GM12878 (cell line): ENCODE measurements at regions not wholly inside any gene's neighbourhood (a gene's known extent, or its start where the extent isn't known, plus 50 kb on each side); places are given as distances from the start of the nearest gene placed in this dataset.

Experiments
- ATAC-seq: fragments of 200-7000 bp; cut with Tn5 transposase; 3 replicates; pipeline ENCODE4 v1.9.1; 2020; ENCODE audit warnings: mild to moderate bottlenecking, moderate library complexity
- BruUV-seq: library from RNA; stranded (reverse); fragments of 400-500 nt; replicated peaks from 2 replicates; lab custom pipeline; 2021; lab: Mats Ljungman, UMichigan
- CTCF ChIA-PET: fragments of 300-600 bp; sonication (Branson Sonifier 250); formaldehyde crosslinking; extraction: SDS; loops from one replicate; lab custom pipeline; 2021; ENCODE audit warnings: inconsistent platforms; lab: Yijun Ruan, JAX
- POLR2A ChIA-PET: fragments of 350-600 bp; formaldehyde crosslinking; extraction: SDS; loops from one replicate; lab custom pipeline; 2021; ENCODE audit warnings: inconsistent platforms; lab: Charles Lee
- RAD21 ChIA-PET: fragments of 300-600 bp; sonication (Branson Sonifier 250); formaldehyde crosslinking; loops from one replicate; lab custom pipeline; 2023; ENCODE audit warnings: antibody characterized with exemption; ENCODE audit not compliant: unreplicated experiment; lab: Charles Lee
- SMC1A ChIA-PET: fragments of 300-600 bp; sonication (Branson Sonifier 250); formaldehyde crosslinking; loops from one replicate; lab custom pipeline; 2023; ENCODE audit not compliant: unreplicated experiment, uncharacterized antibody; lab: Charles Lee
- DNase-seq: peaks from one replicate; pipeline ENCODE4 v3.0.0-alpha.2; 2011; ENCODE audit warnings: low read depth, low spot score
- FAIRE-seq: peaks from 3 replicates; lab custom pipeline; 2011; peaks lifted over from hg19 to GRCh38; lab: Jason Lieb, UNC
- H2AFZ ChIP-seq: 2 replicates; pipeline ENCODE4 v1.6.0; 2011; ENCODE audit warnings: low read depth, low read length, control low read depth; ENCODE audit not compliant: control insufficient read depth
- H3K27ac ChIP-seq: 2 replicates; pipeline ENCODE4 v1.5.1; 2011; ENCODE audit warnings: control low read depth; ENCODE audit not compliant: control insufficient read depth, insufficient read depth
- H3K27me3 ChIP-seq, 2 experiments: replicated peaks in 1 of 2; 2 replicates each; pipeline versions ENCODE4 v1.6.0 to v1.6.1; 2011; ENCODE audit warnings: low read length in 1 of 2; ENCODE audit not compliant: control insufficient read depth in 2 of 2, insufficient read depth in 2 of 2
- H3K36me3 ChIP-seq, 2 experiments: 2 replicates each; pipeline ENCODE4 v1.5.1; 2011; ENCODE audit warnings: low read length in 1 of 2; ENCODE audit not compliant: control insufficient read depth in 2 of 2, insufficient read depth in 2 of 2
- H3K4me1 ChIP-seq: 2 replicates; pipeline ENCODE4 v1.6.1; 2011; ENCODE audit warnings: mild to moderate bottlenecking, low read length, moderate library complexity, mixed read lengths; ENCODE audit not compliant: control insufficient read depth, insufficient read depth
- H3K4me2 ChIP-seq: 2 replicates; pipeline ENCODE4 v1.6.0; 2011; ENCODE audit warnings: control low read depth; ENCODE audit not compliant: control insufficient read depth, insufficient read depth
- H3K4me3 ChIP-seq: fragments of 200-600 bp; sonication (generic); 2 replicates; pipeline ENCODE4 v1.5.1; 2016
- H3K79me2 ChIP-seq: 2 replicates; pipeline ENCODE4 v1.6.0; 2011; ENCODE audit warnings: low read length; ENCODE audit not compliant: control insufficient read depth, insufficient read depth
- H3K9ac ChIP-seq: 2 replicates; pipeline ENCODE4 v1.8.0; 2011; ENCODE audit warnings: low read length, control low read depth, mixed read lengths; ENCODE audit not compliant: control insufficient read depth, insufficient read depth
- H3K9me3 ChIP-seq: replicated peaks from 3 replicates; pipeline ENCODE4 v1.5.1; 2011; ENCODE audit warnings: mild to moderate bottlenecking, low read length; ENCODE audit not compliant: control insufficient read depth, insufficient read depth
- H4K20me1 ChIP-seq: 2 replicates; pipeline ENCODE4 v1.6.0; 2011; ENCODE audit not compliant: control insufficient read depth, insufficient read depth
- ASH2L ChIP-seq: fragments of 300-600, 200-600 bp; sonication (generic); IDR thresholded peaks from 2 replicates; pipeline ENCODE4 v1.6.1; 2017; ENCODE audit warnings: low read depth, mild to moderate bottlenecking, borderline replicate concordance
- IKZF2 ChIP-seq, 2 experiments: fragments of 450-650 bp; IDR thresholded peaks; 2 replicates each; pipeline ENCODE4 v1.6.1; 2017; ENCODE audit warnings: mild to moderate bottlenecking in 2 of 2, moderate library complexity in 2 of 2
- IRF5 ChIP-seq: fragments of 450-650 bp; IDR thresholded peaks from 2 replicates; pipeline ENCODE4 v1.6.1; 2017; ENCODE audit warnings: borderline replicate concordance
- MXI1 ChIP-seq: fragments of 150-350 bp; IDR thresholded peaks from 2 replicates; pipeline ENCODE4 v1.6.1; 2011; ENCODE audit warnings: low read depth, mild to moderate bottlenecking, inconsistent platforms, low read length, improper control_type of control experiment
- NRF1 ChIP-seq: conservative IDR thresholded peaks from 2 replicates; pipeline ENCODE4 v1.6.1; 2011; ENCODE audit warnings: mild to moderate bottlenecking, low read depth, low read length, improper control_type of control experiment
- RELA ChIP-seq: fragments of 450-650 bp; IDR thresholded peaks from 2 replicates; pipeline ENCODE4 v1.8.0; 2014; ENCODE audit warnings: borderline replicate concordance; ENCODE audit not compliant: partially characterized antibody
- SMAD1 ChIP-seq: fragments of 450-650 bp; IDR thresholded peaks from 2 replicates; pipeline ENCODE4 v1.6.1; 2018; ENCODE audit warnings: mild to moderate bottlenecking, low read depth; ENCODE audit not compliant: partially characterized antibody
- SREBF1 ChIP-seq: IDR thresholded peaks from 2 replicates; pipeline ENCODE4 v1.6.1; 2012; ENCODE audit warnings: mild to moderate bottlenecking, low read length
- SRF ChIP-seq, 2 experiments: IDR thresholded peaks; 2 replicates each; pipeline ENCODE4 v1.6.1; 2011; ENCODE audit warnings: low read depth in 2 of 2, low read length in 2 of 2, mild to moderate bottlenecking in 1 of 2, moderate library complexity in 1 of 2
- TBL1XR1 ChIP-seq: IDR thresholded peaks from 2 replicates; pipeline ENCODE4 v1.6.1; 2012; ENCODE audit warnings: low read depth, low read length, improper control_type of control experiment
- ZBTB40 ChIP-seq: fragments of 450-650 bp; IDR thresholded peaks from 2 replicates; pipeline ENCODE4 v1.6.1; 2016; ENCODE audit warnings: mild to moderate bottlenecking, moderate library complexity, borderline replicate concordance
- ZNF24 ChIP-seq: fragments of 450-650 bp; IDR thresholded peaks from 2 replicates; pipeline ENCODE4 v1.6.1; 2017; ENCODE audit warnings: antibody characterized with exemption, mild to moderate bottlenecking
- ZZZ3 ChIP-seq: IDR thresholded peaks from 2 replicates; pipeline ENCODE4 v1.6.1; 2011; ENCODE audit warnings: low read depth; ENCODE audit not compliant: control insufficient read depth, insufficient read length
- WGBS: methylation state at CpG from one replicate; pipeline ENCODE4 v1.1.6; 2016; ENCODE audit warnings: low lambda C conversion rate; ENCODE audit not compliant: insufficient replicate concordance, insufficient coverage; ENCODE audit errors: missing lambda C conversion rate; 5-methylcytosine and 5-hydroxymethylcytosine counted together
- in situ Hi-C: fragments of 300-500 bp; cut with MboI; formaldehyde crosslinking; loops from 9 replicates; pipeline ENCODE4 v1.14.3; 2018; ENCODE audit warnings: mixed read lengths
- intact Hi-C: fragments of 100-400 bp; cut with micrococcal nuclease; formaldehyde crosslinking; loops from one replicate; pipeline ENCODE4 v1.14.2; 2022; ENCODE audit not compliant: unreplicated experiment

GRCh38 chr2:16202266-16203020 lies 262.1 kb downstream of the MYCN start:
- ChIA-PET RAD21 (no interaction called here), POLR2A (no interaction called here)
- FAIRE-seq: no peak

More at GRCh38 chr2:16202266-16203020, 262.1 kb downstream of the MYCN start:
- BruUV-seq: no TSS peak
- Histone ChIP-seq H3K4me2 (no peak overlapping the region), H2AFZ (no peak overlapping the region), H3K4me3 (no peak overlapping the region), H3K36me3 (no peaks in the 10 kb centered on the region)
- CTCF ChIA-PET: no interaction called here
- in situ Hi-C loops: no loop called here
- no peak for DNase-seq
- no peak for TF ChIP-seq ZBTB40
- no peak for TF ChIP-seq MXI1
- no peak for TF ChIP-seq RELA
- no peak for TF ChIP-seq ZZZ3
- no peak for TF ChIP-seq IRF5
- TF ChIP-seq IKZF2 (IDR thresholded peaks at IDR 0.05): no peak
- TF ChIP-seq ZNF24: no peak
- TF ChIP-seq TBL1XR1: no peak
- no peak for TF ChIP-seq ASH2L
- TF ChIP-seq SRF (IDR thresholded peaks at IDR 0.05; ENCODE audit: low read depth in 2 of 2, low read length in 2 of 2): no peak
- no peak for TF ChIP-seq SMAD1
- no peak for TF ChIP-seq SREBF1
- TF ChIP-seq NRF1: no peak
- TF ChIP-seq, all 136 proteins: peak for 0
- Histone ChIP-seq H3K4me1 (no peaks in the 10 kb centered on the region), H3K27me3 (no peaks in the 10 kb centered on the region), H4K20me1 (no peaks in the 10 kb centered on the region), H3K9ac (no peak overlapping the region), H3K27ac (no peak overlapping the region), H3K9me3 (no peaks in the 10 kb centered on the region), H3K79me2 (no peaks in the 10 kb centered on the region)
- 22% methylated on average over 8 of the region's 8 CpGs for WGBS
- no peak for ATAC-seq
- intact Hi-C loops: no loop called here
- SMC1A ChIA-PET: no interaction called here
